Testis (tissue), 2 donors: ENCODE measurements at regions not wholly inside any gene's neighbourhood (a gene's known extent, or its start where the extent isn't known, plus 50 kb on each side); places are given as distances from the start of the nearest gene placed in this dataset.
"Not testable (repeated sequence)": the region's sequence is repeated elsewhere in the genome, so short reads cannot be mapped to it uniquely, and the experiment has no call there.

Experiments
- DNase-seq: peaks from one replicate; pipeline ENCODE4 v3.0.0-alpha.2; 2019
- H3K27ac ChIP-seq, 2 donors: fragments of 200-600 bp; sonication (generic); one replicate each; pipeline ENCODE4 v1.5.1; 2019
- H3K27me3 ChIP-seq: fragments of 200-600 bp; sonication (generic); one replicate; pipeline ENCODE4 v1.5.1; 2019
- H3K36me3 ChIP-seq: fragments of 200-600 bp; sonication (generic); one replicate; pipeline ENCODE4 v1.5.1; 2017; ENCODE audit warnings: low read depth; ENCODE audit errors: missing control alignments
- H3K4me1 ChIP-seq: fragments of 200-600 bp; sonication (generic); one replicate; pipeline ENCODE4 v1.5.1; 2019
- H3K4me3 ChIP-seq, 2 donors: fragments of 200-600 bp; sonication (generic); one replicate each; pipeline ENCODE4 v1.5.1; 2017 to 2019
- H3K9me3 ChIP-seq: fragments of 200-600 bp; sonication (generic); one replicate; pipeline ENCODE4 v1.5.1; 2017
- POLR2A ChIP-seq: fragments of 450-650 bp; IDR thresholded peaks from one replicate; pipeline ENCODE4 v1.6.1; 2017; ENCODE audit warnings: antibody characterized with exemption, mild to moderate bottlenecking, moderate library complexity
- WGBS, 2 donors: methylation state at CpG; one replicate each; pipeline ENCODE4 v1.1.5; 2018; 5-methylcytosine and 5-hydroxymethylcytosine counted together
- intact Hi-C: fragments of 100-400 bp; cut with DNase I; formaldehyde crosslinking; loops from one replicate; pipeline ENCODE4 v1.15.1; 2023; ENCODE audit warnings: low total_unique reads
- TF ChIP-seq, protein P1 (sequence below), 3 experiments: fragments of 450-650 bp in 2 of 3; fragments of 200-600 bp in 1 of 3; sonication (generic) in 1 of 3; IDR thresholded peaks; one replicate each; pipeline ENCODE4 v1.5.1; 2016 to 2019; ENCODE audit warnings: antibody characterized with exemption in 3 of 3, mild to moderate bottlenecking in 2 of 3, moderate library complexity in 1 of 3

DNA sequence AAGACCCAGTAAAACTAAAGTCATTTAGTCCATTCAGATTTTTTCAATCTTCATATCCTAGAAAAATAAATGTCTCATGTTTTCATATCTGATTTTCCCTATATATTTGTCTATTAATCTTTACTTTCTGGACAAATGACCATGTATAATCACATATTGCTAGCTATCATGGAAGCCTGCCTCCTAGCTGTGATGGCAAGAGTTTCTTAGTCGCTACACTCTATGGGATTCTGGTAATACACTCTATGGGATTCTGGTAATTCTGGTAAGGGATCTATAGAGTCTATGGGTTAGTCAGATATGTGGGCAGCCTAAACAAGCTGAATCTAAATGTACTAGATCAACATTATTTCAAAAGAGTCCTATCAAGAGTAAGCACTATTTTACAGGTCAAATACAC lies 198.7 kb upstream of the LHX8 start:
- Histone ChIP-seq H3K27ac (no peak overlapping the region), H3K9me3 (no peaks in the 10 kb centered on the region), H3K4me3 (no peak overlapping the region), H3K27me3 (no peaks in the 10 kb centered on the region), H3K4me1 (no peaks in the 10 kb centered on the region), H3K36me3 (no peaks in the 10 kb centered on the region)
- no peak for DNase-seq
- TF ChIP-seq, protein P1, sequence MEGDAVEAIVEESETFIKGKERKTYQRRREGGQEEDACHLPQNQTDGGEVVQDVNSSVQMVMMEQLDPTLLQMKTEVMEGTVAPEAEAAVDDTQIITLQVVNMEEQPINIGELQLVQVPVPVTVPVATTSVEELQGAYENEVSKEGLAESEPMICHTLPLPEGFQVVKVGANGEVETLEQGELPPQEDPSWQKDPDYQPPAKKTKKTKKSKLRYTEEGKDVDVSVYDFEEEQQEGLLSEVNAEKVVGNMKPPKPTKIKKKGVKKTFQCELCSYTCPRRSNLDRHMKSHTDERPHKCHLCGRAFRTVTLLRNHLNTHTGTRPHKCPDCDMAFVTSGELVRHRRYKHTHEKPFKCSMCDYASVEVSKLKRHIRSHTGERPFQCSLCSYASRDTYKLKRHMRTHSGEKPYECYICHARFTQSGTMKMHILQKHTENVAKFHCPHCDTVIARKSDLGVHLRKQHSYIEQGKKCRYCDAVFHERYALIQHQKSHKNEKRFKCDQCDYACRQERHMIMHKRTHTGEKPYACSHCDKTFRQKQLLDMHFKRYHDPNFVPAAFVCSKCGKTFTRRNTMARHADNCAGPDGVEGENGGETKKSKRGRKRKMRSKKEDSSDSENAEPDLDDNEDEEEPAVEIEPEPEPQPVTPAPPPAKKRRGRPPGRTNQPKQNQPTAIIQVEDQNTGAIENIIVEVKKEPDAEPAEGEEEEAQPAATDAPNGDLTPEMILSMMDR (IDR thresholded peaks at IDR 0.05) = no peak
- TF ChIP-seq POLR2A = no peak
- 94 to 97% methylated on average over 1 of the region's 1 CpG for WGBS, 2 donors
- intact Hi-C loops = no loop called here

DNA sequence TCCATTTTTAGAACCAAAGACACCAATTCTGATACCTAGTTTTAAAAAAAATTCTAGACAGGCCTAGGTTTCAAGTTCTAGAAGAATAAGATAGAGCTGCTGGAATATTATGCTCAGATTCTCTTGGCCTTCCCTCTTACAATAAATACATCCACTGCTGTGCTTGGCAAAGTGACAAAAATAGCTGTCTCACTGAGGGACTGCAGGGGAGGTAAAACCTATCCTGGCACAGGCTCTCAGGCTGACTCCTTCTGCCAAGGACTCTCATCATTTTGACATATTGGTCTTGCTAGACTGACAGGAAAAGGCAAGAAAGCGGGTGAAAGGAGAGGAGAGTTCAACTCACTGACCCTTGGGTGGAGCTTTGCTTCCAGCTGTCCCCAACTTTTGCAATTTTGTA lies 197.0 kb upstream of the LHX8 start:
- Histone ChIP-seq H3K4me3 (no peak overlapping the region), H3K27me3 (no peaks in the 10 kb centered on the region), H3K9me3 (no peaks in the 10 kb centered on the region), H3K36me3 (no peaks in the 10 kb centered on the region), H3K4me1 (no peaks in the 10 kb centered on the region), H3K27ac (no peak overlapping the region)
- DNase-seq = no peak
- intact Hi-C loops = no loop called here
- WGBS, 2 donors = 32 to 54% methylated on average over 1 of the region's 1 CpG
- no peak for TF ChIP-seq POLR2A
- TF ChIP-seq, protein P1 (IDR thresholded peaks at IDR 0.05) = no peak

DNA sequence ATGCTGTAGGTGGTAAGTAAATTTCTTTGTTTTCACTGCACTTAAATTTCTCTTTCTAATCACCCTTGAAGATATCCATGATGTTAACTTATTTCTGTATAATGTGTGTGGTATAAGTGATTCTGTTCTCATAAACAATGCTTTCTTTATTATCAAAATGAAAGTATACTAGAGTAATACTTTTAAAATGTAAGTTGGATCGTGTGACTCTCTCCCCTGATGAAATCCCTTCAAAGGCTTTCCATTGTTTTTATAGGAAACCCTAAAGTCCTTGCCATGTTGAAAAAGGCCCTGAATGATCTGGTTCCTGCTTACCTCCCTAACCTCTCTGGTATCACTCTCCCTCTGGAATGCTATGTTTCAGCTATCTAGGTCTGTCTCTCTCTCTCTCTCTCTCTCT lies 191.1 kb upstream of the LHX8 start:
- Histone ChIP-seq H3K9me3 (no peaks in the 10 kb centered on the region), H3K36me3 (no peaks in the 10 kb centered on the region), H3K4me1 (no peaks in the 10 kb centered on the region), H3K27ac (no peak overlapping the region), H3K27me3 (no peaks in the 10 kb centered on the region), H3K4me3 (no peak overlapping the region)
- no peak for DNase-seq
- intact Hi-C loops = no loop called here
- TF ChIP-seq, protein P1 (IDR thresholded peaks at IDR 0.05) = no peak
- TF ChIP-seq POLR2A = no peak
- WGBS, 2 donors = 78 to 85% methylated on average over 1 of the region's 1 CpG

DNA sequence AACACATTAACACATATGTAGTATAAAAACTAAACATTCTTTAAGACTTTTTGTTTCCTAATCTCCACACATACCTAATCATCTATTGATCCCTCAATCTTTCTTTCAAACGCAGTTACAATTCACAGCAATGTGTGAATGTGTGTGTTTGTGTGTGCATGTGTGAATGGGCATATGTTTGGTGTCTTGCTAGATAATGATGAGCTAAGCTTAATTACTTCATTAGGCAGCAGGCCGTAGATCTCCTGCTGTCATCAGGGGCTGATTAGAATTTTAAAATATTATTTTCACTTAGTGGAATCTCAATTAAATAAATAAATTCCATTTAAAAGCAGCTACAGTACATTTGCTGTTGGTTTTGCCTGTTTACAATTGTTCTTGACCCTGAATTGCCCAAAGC lies 187.8 kb upstream of the LHX8 start:
- intact Hi-C loops = no loop called here
- Histone ChIP-seq H3K27me3 (no peaks in the 10 kb centered on the region), H3K9me3 (no peaks in the 10 kb centered on the region), H3K36me3 (no peaks in the 10 kb centered on the region), H3K4me1 (no peaks in the 10 kb centered on the region), H3K27ac (no peak overlapping the region), H3K4me3 (no peak overlapping the region)
- DNase-seq = no peak
- WGBS, 2 donors = 77 to 81% methylated on average over 2 of the region's 2 CpGs
- TF ChIP-seq, protein P1 (IDR thresholded peaks at IDR 0.05) = no peak
- no peak for TF ChIP-seq POLR2A

DNA sequence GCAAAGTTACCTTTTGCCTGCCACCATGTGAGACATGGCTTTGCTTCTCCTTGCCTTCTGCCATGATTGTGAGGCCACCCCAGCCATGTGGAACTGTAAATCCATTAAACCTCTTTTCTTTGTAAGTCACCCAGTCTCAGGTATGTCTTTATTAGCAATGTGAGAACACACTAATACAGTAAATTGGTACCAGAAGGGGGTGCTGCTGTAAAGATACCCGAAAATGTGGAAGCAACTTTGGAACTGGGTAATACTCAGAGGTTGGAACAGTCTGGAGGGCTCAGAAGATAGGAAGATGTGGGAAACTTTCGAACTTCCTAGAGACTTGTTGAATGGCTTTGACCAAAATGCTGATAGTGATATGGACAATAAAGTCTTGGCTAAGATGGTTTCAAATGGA lies 184.8 kb upstream of the LHX8 start:
- 78 to 81% methylated on average over 2 of the region's 2 CpGs for WGBS, 2 donors
- DNase-seq, H3K27ac ChIP-seq, H3K27me3 ChIP-seq, H3K4me3 ChIP-seq, H3K36me3 ChIP-seq, H3K4me1 ChIP-seq, H3K9me3 ChIP-seq, intact Hi-C loops: not testable (repeated sequence)

DNA sequence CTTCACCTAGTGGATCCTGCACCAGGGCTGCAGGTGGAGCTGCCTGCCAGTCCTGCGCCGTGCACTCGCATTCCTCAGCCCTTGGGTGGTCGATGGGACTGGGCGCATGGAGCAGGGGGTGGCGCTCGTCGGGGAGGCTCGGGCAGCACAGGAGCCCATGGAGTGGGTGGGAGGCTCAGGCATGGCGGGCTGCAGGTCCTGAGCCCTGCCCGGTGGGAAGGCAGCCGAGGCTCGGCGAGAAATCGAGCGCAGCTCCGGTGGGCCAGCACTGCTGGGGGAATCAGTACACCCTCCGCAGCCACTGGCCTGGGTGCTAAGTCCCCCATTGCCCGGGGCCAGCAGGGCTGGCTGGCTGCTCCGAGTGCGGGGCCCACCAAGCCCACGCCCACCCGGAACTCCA lies 182.2 kb upstream of the LHX8 start:
- H3K27ac ChIP-seq, H3K36me3 ChIP-seq, intact Hi-C loops, H3K4me1 ChIP-seq, DNase-seq, H3K27me3 ChIP-seq, H3K9me3 ChIP-seq: not testable (repeated sequence)
- peak overlapping the region; percentile 9 to 34 for H3K4me3 ChIP-seq
- WGBS, 2 donors = 70 to 79% methylated on average over 2 to 23 of the region's 23 CpGs
